Non-pigmented ciliary epithelial cell (primary cell): ENCODE measurements at regions not wholly inside any gene's neighbourhood (a gene's known extent, or its start where the extent isn't known, plus 50 kb on each side); places are given as distances from the start of the nearest gene placed in this dataset.

Experiments used
- DNase-seq: peaks from one replicate; pipeline ENCODE4 v3.0.0-alpha.2; 2010; ENCODE audit warnings: low read depth

DNA sequence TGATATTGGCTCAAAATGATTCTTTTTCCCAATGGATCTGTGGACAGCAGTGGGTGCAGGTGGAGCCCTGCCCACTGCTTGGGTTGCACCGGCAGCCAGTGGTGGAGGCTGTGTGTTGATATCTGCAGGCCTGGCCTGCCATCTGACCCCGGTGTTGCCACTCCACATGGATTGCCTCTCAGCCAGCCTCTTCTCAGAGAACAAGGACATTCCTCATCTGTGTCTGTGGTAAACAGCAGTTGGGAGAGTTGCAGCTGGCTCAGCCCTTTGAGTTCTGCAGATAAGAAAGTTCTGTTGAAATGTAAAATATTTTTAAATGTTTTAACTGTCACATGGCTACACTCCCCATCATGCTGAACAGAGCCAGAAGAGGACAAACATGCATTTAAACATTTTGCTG, 374.9 kb upstream of the CELF2 start:
- DNase-seq = no peak

DNA sequence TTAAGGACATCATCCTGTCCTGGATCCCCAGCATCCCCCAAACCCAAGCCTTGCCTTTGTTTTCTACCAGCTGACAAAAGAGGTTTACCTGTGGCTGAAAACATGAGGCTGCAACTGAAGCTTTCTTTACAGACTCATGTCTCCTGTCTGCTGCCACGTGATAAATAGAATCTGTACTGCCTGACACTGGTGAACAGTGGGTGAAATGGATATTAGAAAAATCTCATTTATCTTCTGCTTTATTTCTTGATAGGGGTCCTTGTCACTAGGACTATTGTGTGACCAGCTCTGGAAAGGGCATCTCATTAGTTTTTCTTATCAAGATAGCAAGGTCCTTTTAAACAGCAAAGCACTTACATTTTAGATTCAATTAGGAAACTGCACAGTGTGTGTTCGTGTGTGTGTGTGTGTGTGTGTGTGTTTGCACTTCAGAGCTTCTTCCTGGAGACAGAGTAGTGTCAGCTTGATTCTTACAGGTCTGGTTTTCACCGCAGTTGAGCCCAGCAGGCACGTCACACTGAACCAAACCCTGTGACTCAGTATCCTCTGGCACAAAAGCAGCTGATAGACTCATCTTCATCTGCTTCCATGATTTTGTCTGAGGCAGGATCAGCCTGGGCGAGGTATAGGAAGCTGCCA, 373.5 kb upstream of the CELF2 start:
- no peak for DNase-seq

DNA sequence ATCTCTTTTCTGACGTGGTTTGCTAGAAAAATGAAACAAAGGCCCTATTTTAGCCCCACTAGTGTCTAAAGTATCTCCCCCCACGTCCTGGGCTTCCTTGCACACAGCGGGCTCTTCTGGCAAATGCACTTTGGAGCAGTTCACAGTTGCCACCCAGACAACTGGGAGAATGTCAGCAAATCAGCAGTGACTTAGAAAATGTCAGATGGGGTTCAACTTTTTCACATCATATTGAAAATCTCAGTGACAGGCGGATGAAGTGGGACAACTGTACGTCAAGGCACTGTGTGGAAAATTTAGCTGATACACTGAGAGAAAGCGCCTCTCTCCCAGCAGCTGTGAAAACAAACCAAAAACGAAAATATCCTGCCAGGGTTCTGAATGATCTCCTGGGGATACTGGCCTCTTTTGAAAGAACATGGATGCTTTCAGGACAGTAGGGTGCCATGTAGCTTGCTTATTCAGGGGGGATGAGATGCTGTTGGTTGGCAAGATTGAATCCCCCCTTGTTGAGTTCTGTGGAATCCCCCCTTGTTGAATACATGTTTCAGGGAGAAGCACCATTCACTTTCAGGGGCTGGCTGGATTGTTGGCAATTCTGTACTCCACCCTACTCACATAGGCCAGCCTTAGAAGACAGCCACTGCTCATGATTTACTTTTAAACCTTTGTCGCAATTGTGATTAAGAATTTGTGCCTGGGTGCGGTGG, 372.8 kb upstream of the CELF2 start:
- no peak for DNase-seq

DNA sequence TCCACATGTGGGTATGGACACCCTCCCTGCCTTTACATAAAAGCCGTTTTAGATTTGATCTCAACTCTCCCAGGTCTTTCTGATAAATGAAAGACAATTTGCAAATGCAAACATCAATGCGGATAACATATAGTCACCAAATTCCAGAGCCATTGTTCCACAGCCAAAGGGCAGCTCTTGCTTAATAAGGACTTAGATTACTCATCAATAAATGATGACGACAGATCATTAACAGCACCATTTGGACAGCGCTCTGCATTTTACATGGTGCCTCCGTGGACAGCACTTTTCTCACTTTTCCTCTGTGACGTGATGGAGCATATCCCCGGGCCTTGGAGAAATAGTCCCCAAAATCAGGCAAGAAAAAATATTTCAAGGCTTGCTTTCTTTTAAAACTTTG, 370.3 kb upstream of the CELF2 start:
- no peak for DNase-seq

DNA sequence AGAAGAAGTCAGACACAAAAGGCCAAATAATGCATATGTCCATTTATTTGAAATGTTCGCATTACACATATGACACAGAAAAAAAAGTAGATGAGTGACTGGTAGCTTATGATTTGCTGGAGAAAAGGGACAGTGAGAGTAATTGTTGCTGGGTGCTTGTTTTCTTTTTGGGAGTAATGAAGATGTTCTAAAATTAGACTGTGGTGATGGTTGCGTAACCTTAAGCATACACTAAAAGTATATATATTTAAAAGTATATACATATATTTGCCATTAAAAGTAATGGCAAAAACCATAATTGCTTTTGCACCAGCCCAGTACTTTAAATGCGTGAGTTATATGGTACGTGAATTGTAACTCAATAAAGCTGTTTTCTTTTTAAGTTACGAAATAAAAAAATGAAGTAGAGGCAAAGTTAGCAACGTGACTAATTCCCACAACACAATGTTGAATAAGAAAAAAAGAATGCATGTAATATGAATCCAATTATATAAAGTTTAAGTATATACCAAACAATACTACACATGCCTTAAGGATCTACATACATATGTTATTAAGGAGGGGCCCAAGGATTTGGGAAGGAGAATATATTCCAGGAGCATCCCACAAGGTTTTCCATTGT, 360.4 kb upstream of the CELF2 start:
- no peak for DNase-seq

DNA sequence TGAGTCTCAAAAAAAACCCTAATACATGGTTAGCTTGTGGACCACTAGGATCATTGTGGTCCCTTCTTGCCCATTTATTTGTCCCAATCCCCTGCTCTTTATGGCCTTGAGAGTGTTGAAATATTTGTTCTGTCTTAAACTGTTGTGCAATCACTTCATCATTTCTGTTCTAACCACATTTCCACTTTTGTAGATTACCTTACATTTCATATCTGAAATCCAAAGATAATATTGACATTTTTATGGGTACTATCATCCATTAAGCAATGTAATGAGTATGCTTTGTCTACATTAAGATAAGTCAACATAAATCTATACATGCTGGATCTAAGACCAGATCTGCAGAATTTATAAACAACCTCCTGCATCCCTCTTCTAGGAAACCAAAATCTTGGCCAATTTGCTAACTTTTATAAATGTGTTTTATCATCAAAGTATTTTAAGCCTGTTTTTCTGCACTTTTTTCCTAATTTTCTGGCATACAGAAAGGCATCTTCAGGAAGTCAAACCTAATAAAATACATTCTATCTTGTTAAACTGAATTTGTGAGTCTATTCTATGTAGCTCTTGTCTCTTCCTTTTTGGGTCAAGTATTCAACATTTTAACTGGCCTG, 359.4 kb upstream of the CELF2 start:
- DNase-seq = no peak

DNA sequence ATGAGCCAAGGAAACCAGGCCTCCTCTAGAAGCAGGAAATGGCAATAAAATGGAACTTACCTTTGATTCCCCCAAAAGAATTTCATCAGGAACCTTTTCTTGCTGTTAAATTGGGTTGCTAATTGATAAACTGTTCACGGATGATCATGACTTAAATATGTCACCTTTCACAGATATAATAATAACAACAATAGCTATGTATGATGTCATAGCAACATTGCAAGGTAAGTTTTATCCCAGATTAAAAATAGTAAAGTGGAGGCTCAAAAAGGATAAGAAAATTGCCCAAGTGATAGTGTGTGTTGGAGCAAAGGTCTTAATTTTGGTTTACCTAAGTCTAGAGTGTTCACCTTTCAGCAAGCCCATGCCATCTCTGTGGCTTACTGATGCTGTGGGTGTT, 357.6 kb upstream of the CELF2 start:
- no peak for DNase-seq

DNA sequence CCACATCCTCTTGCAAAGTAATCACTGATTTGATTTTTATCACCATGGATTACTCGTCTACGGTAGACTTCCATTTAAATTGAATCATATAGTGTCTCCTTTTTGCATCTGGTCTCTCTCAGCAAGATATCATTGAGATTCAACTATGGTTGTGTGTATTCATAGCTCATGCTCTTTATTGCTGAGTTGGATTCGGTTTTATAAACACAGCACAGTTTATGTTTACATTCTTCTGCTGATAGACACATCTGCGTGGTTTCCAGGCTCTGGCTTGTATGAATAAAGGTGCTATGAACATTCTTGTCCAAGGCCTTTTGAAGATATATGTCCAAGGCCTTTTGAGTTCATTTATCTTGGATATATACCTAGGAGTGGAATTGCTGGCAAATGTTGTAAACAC, 356.5 kb upstream of the CELF2 start:
- DNase-seq = no peak

DNA sequence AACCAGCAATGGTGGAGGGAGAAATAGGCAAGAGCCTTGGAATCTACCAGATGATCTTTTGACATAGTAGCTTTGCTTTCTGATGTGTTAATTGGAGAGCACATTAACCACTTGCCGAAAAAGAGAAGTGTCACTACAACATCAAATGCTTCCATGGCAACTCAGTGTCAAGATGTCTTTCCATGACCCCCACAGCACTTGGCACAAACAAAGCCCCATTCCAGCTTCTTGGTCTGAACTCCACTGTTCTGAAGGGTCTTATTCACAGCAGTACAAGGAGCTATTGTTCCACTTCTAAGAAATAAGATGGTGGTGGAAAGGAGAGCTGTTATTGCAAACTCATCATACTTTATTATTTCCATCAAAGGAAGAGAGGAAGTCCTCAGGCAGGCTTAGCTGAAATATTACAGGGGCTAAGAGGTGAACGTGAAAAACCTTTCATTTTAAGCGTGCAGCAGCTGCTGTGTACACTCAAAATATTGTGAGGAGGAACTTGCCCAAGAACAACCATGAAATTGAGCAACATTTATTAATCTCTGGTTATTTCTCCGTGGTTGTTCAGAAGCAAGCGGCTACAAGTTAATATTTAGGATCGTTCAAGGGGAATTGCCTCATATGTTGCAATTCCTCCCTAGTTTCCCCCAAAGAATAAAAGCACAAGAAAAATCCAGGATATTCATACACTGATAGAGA, 354.8 kb upstream of the CELF2 start:
- no peak for DNase-seq

DNA sequence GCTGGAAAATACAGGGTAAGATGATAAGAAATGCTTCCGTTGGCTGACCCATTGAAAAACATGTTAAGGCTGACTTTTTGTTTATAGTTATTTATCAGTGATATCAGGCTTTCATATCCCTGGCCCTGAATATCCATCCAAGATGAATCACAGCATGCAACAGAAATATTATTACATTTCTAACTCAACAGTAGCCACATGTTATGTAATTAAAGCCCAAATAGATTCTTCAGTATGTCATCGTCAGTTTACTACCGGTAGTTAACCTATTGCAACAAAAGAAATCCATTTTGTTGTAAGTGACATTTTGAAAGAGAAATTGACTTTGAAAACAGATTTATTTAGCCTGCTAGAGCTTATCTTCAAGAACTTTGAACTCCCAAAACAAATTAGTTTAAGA, 354.1 kb upstream of the CELF2 start:
- DNase-seq = no peak

DNA sequence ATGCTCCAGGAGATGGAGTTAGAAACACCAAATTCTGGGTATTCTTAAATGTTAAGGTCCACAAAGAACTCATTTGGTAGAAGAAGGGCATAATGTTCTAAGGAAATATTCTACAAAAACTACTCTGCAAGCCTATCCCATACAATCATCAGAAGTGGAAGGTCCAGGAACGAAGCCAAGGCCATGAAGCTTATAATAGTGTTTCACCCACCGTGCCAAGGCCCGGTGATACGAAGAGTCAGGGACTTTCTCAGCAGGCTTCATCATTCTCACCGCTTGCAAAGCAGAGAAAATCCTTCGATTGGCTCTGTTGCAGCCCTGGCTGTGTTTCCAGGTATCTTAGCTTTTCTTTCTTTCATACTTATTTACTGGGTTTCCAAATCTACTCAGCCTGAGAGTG, 351.9 kb upstream of the CELF2 start:
- DNase-seq = no peak

DNA sequence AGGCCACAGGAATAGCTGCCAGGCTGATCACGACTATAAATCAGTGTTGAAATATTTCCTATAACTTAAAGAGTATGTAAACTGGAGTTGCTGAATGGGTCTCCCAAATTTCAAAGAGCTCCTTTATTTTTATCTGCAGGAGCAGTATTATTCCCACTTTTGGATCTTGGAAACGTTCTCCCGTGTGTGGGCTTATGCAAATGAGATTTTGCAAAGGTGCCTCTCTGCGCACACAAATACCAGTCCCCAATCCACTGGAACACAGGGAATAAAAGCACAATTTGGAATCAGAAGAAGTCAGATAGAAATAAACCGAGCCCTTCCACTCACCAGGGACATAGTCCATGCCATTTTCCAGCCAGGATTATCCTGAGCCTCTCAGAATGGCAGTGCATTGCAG, 350.2 kb upstream of the CELF2 start:
- no peak for DNase-seq

DNA sequence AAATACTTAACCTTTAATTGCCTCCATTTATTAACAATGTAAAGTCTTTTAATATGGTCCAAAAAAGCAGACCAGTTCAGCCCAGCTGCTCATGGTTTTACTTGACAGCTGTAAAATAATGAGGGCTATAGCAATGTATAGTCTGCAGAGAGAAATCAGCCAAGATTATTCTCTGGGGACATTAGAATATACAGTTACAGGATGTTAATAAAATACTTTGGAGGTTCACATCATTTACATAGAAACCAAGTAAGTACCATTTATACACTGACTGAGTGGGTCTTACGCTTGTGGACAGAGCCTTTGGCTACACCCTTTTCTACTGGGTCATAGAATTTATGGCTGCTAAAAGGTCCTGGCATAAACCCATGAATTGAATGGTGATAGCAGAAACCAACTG, 340.7 kb upstream of the CELF2 start:
- no peak for DNase-seq

DNA sequence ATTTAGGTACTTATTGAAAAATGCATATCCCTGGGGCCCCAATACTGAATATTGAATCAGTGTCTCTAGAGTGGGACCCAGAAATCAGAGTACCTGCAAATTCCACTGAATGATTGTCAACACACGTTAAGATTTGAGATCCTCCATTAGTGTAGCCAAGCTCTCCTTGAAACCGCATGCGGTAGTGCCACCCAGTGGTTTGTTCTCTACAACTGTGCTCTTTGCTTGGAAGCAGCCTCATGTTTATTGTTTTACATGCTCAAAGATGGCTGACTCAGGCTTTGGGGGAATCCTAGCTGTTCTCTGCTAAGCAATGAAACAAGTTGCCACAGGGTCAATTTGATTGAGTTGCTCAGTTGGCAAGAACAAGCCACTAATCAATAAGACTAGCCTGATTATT, 340.2 kb upstream of the CELF2 start:
- peak; percentile 27 for DNase-seq

DNA sequence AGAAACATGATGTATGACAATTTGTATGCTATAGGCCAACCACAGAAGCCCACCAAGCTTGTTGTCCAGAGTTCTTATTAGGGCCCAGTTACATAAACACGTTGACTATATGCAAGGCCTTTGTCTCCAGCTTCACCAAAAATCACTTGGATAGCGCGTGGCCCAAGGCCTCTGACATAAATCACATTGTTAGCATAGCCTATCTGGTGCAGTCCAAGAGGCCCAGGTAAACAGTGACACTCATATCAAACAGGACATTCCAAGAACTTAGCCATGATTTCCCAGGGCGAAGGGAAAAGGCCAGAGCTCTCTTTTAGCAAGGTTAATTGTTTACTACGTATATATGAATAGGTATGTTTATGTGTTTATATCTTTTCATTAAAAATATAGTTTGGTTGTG, 337.2 kb upstream of the CELF2 start:
- DNase-seq = no peak

DNA sequence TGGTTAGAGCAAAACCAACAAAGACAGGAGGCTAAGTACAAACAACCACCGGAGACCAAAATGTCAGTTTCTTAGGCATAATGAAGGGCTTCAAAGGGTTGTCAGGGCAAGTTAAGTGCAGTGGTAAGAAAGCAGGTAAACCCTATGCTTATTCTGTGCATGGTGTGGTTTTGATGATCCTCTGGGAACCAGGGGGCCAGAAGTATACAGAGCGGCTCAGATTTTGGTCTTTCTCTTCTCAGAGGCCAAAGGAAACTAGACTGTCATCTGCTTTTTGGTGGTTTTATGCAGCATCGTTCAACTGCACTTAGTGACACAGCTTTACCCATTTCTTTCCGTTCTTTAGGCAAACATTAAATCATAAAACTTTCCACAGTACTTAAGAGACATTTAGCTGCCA, 332.7 kb upstream of the CELF2 start:
- no peak for DNase-seq

DNA sequence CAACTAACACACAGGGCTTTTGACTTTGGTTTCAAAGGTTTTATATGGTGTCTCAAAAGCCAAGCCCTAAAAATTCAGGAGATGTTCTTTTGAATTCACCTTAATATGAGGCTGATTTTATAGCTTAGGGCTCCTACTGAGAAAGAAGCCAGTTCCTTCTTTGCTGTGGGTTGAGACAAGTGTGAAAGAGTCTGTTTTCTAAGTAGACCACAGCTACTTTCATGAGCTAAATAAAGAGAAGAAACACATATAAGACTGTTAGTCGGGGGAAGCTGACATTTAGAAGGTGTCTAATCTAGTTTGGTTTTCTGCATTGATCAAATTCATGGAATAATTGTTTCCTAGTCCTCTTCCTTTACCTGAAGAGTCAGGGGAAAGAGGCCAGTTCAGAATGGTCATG, 332.1 kb upstream of the CELF2 start:
- DNase-seq = no peak

DNA sequence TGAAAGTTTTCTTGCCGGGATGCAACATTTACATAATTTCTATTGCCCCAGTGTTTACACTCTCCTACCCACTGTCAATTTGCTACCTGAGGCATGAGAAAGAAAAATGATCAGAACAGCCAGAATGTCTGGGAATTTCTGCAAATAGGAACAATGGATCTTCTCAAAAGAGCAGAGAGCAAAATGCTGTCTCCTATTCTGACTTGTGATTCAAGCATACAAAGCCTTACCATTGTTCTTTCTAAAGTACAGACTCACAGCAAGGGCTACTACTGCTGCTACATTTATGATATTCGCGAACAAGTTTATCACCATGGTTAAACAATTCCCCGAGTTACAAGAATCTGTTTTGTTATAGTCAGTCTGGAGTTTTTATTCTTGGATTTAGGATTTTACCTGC, 329.9 kb upstream of the CELF2 start:
- DNase-seq = no peak

DNA sequence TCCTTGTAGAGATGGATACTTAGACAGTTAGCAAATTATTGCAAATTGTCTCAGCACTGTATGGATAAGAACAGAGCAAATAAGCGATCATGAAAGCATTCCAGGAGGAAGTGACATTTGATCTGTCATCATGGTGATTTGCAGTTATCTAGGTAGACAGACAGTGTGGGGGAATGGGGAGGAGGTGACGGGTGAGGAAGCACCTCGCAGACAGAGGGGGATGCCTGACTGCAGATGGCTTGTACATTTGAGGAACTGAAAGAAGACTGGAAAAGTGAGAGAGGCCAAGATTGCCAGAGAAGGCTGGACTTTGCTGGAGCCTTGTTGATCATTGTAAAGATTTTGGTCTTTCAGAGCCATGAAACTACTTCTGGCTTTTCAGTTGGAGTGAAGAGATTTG, 318.2 kb upstream of the CELF2 start:
- no peak for DNase-seq

DNA sequence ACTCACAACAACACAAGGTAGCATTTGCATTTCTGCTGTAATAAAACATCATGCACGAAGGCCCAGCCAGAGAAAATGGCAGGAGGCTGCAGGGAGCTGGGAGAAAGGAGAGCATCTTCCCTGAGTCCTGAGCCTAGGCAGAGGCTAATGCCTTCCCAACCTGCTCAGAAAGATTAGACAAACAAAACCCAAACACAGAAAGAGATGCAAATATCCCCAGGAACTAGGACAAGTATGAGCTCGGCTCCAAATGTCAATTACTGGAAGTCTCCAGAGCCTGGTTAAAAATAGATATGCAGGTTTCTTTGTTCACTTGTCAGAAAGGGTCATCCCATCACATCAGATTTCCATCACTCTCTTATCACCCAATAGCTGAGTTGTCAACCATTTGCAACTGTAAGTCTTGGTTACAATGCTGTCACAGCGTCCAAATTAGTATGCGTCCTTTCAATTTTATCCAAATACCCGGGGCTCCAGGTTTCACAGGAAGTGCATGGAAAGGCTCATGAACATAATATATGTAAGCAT, 316.5 kb upstream of the CELF2 start:
- DNase-seq = no peak

DNA sequence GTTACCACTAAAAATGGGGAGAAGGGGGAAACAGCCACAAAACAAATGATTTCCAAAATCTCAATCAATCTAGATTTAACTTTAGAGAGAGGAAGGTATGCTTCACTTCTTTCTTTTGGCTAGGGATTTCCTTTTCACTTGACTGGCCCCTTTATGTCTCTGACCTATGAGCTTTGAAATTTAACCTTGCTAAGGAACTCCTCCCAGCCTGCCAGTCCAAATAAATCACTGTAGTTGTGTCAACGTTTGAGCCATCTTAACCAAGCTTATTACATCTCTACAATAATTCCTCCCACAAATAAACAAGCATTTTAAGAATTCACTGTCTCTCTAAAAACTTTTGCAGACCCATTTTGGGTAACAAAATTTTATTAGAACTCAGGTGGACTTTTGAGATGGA, 315.5 kb upstream of the CELF2 start:
- DNase-seq = no peak

DNA sequence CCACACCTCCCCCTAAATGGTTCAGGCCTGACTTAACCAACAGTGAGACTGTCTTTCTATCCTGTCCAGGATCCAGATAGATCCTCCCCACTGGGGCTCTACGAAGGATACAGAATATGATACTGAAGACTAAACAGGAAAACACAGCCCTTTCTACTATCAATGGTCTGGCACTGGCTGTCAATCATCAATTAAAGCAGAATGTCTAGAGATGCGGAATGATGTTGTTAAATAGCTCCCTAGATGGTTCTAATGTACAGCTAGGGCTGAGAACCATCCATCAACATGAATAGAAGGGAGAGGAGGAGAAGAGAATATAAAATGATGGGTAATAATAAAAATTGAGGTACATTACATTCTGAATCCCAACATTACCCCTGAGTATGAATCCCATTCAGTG, 314.3 kb upstream of the CELF2 start:
- DNase-seq = no peak
